ENCODE measurements at regions not wholly inside any gene's neighbourhood (a gene's known extent, or its start where the extent isn't known, plus 50 kb on each side); places are given as distances from the start of the nearest gene placed in this dataset.

- TF ChIP-seq CTCF (conservative IDR thresholded peaks at IDR 0.05; ENCODE audit: low read depth, low read length): peak; percentile 73
- no peak for TF ChIP-seq EZH2 (IDR thresholded peaks at IDR 0.05; ENCODE audit: low read length, unreplicated experiment)
Observed at GRCh38 chr7:4479367-4480039, 202.6 kb upstream of the FOXK1 start.
